HG02610 (cell line): ENCODE measurements at regions not wholly inside any gene's neighbourhood (a gene's known extent, or its start where the extent isn't known, plus 50 kb on each side); places are given as distances from the start of the nearest gene placed in this dataset.
"Not testable (repeated sequence)": the region's sequence is repeated elsewhere in the genome, so short reads cannot be mapped to it uniquely, and the experiment has no call there.

Experiments
- ATAC-seq: cut with Tn5 transposase; IDR thresholded peaks from one replicate; pipeline ENCODE4 v1.9.1; 2021; ENCODE audit warnings: mild to moderate bottlenecking, moderate library complexity; ENCODE audit not compliant: unreplicated experiment

DNA sequence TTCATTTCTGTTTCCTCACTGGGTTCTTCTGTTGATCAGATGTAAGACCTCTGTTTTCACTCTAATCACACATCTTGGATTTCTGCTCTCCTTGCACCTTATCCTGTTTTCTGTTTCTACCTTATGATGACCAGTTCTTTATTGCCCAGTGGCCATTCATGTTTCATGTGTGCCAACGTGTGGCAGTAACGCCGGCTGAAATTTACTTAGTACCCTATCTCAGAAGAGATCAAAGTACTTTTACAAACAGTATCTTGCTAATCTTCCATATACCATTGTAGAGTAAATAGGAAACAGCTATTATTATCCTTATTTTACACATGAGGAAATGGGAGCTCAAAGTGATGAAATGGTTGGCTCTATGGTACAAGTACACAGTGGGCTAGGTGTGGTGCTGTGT is 74.0 kb downstream of the GATA3 start:
- ATAC-seq, result no peak

- no peak for ATAC-seq
Observed at GRCh38 chr10:8129438-8129837, 75.0 kb downstream of the GATA3 start.

GRCh38 chr10:8130973-8131911 is 76.8 kb downstream of the GATA3 start:
- ATAC-seq, result peak; percentile 78

- peak; percentile 43 for ATAC-seq
Observed at GRCh38 chr10:8133146-8133545, 78.7 kb downstream of the GATA3 start.

DNA sequence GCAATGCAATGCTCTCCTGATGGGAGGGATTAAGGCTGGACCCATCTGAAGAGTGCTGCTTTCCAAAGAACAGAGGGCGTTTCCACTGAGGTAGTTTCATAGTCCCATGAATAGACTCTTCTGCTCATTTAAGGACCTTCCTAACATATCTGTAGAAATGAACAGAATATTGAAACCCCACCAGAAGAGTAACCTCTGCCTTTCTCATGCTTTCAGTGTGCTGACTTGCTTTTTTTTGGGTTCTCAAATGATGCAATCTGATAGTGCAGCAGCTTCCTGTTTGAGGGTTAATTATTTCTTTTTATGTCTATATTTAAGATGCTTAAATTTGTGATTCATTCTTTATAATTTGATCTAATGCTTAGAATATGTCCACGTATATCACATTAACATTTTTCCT is 82.2 kb downstream of the GATA3 start:
- no peak for ATAC-seq

GRCh38 chr10:8137272-8137681 is 82.8 kb downstream of the GATA3 start:
- ATAC-seq, result no peak

- no peak for ATAC-seq
Observed at GRCh38 chr10:8137726-8138125, 83.2 kb downstream of the GATA3 start.

DNA sequence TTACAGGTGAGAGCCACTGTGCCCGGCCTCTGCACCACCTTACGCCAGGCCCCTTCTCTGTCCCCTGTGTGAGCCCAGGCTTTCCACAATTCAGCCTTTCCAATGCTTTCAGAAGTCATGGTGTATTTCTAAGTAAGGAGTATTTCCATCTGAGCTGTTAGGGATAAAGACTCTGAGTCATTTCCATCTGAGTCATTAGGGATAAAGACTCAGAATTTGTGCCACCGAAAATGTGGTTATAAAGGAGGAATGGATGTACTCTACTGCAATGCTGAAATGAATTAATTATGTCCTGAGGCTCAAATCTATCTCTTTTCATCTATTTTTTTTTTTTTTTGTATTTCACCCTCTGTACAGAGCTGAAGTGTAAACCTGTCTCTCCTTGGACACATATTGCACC is 84.0 kb downstream of the GATA3 start:
- ATAC-seq, result no peak

DNA sequence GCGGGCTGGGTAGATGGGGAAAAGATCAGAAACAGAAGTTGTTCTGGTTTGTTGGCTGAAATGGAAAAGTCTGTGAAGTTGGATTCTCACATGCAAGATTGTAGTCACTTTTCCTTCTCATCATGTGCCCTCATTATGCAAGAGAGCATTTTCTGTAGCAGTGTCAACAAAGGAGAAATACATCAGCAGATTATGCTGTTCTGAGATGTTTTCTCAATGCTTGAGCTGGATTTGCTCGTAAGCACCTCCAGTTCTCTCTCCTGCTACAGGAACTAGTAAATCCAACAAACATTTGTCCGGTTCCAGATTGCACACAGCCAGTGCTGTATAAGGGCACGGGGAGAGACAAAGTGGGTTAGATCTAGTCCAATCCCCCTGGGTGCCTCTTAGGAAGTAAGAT is 90.0 kb downstream of the GATA3 start:
- ATAC-seq, result no peak

DNA sequence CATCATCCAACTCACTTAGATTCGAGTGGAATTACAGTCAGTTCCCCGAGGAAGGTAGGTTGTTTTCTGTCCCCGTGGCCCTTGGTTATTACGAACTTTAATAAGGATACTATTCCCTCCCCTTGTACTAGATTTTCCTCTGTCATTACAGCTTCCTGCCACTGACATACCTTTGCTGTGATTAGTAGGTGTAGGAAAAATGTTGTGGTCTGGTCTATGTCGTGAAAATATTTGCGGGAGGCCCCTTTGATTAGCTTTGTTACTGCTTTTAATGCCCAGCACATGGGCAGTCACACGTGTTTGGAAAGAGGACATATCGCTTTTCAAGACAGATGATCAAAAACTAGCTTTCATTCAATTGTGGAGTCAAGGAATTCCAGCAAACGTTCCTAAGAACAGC is 92.2 kb downstream of the GATA3 start:
- no peak for ATAC-seq

DNA sequence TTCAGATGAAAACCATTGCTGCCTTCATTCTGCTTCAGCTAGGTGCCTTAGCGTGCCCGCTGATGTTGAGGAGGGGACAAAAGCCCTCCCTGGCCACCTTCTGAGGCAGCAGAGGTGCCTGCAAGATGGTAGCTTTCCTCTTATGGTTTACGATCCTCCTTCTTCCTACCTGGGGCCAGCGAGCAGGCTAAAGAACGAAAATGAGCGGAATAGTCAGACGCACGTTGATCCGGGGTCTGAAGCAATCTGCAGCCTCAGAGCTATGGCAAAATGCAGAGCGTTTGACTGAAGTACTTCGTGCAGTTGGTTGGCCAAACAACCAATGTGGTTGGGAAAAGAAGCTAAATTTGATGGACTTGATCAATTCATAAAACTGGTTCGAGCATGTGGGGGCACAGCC is 95.5 kb downstream of the GATA3 start:
- ATAC-seq, result no peak

- ATAC-seq, result no peak
Observed at GRCh38 chr10:8150401-8150905, 96.0 kb downstream of the GATA3 start.

DNA sequence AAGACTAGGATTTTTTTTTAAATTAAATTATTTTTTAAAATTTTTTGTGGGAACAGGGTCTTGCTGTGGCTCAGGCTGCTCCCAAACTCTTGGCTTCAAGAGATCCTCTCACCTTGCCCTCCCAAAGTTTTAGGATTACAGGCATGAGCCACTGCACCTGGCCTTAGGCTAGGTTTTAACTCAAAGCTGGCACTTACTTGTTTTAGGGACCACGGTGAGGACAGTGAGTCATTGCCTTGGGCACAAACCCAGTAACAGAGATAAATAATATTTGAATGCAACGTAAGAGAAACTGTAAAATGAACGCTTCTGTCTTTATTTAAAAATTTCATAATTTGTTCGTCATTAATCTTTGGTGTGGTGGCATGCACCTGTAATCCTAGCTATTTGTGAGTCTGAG is 96.6 kb downstream of the GATA3 start:
- ATAC-seq, result no peak

DNA sequence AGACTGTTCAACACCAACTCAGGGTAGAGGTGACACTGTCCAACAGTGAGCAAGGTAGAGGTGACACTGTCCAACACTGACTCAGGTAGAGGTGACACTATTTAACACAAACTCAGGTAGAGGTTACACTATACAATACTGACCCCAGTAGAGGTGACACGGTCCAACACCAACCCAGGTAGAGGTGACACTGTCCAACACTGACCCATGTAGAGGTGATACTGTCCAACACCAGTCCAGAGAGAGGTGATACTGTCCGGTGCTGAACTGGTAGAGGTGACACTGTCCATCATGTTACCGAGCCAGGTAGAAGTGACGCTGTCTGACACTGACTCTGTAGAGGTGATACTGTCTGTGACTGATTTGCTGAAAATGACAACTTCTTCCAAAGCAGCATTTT is 102.4 kb downstream of the GATA3 start:
- no peak for ATAC-seq

GRCh38 chr10:8158193-8159071 is 103.9 kb downstream of the GATA3 start:
- ATAC-seq, result no peak

GRCh38 chr10:8159341-8160165 is 105.1 kb downstream of the GATA3 start:
- ATAC-seq, result no peak

- ATAC-seq, result no peak
Observed at GRCh38 chr10:8163824-8164223, 109.3 kb downstream of the GATA3 start.

GRCh38 chr10:8164640-8165039 is 110.2 kb downstream of the GATA3 start:
- not testable (repeated sequence) for ATAC-seq

- ATAC-seq, result no peak
Observed at GRCh38 chr10:8168836-8169235, 114.3 kb downstream of the GATA3 start.

GRCh38 chr10:8171008-8171407 is 116.5 kb downstream of the GATA3 start:
- no peak for ATAC-seq

DNA sequence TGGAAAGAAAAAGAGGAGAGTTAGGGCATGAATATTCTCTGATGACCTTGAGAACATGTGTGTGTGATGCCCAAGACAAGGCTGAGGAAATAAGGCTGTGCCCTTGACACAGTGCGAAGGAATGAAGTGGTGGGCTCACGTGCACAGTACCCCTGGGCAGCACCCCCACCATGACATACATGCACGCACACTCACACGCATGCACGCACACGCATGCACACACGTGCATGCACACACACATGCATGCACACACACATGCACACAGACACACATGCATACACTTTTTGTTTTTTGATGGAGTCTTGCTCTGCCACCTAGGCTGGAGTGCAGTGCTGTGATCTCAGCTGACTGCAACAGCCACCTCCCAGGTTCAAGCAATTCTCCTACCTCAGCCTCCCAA is 118.1 kb downstream of the GATA3 start:
- no peak for ATAC-seq
